Neural cell (in vitro differentiated cells): ENCODE measurements at regions not wholly inside any gene's neighbourhood (a gene's known extent, or its start where the extent isn't known, plus 50 kb on each side); places are given as distances from the start of the nearest gene placed in this dataset.

Experiments
- H2AFZ ChIP-seq: fragments of 200-600, 300-800 bp; sonication (generic), shearing (Covaris generic); 2 replicates; pipeline ENCODE4 v1.6.0; 2014; ENCODE audit warnings: low read depth, mild to moderate bottlenecking, antibody characterized with exemption, low read length, moderate library complexity
- H3F3A ChIP-seq: fragments of 200-600 bp; shearing (Covaris generic); 2 replicates; pipeline ENCODE4 v1.6.1; 2016; ENCODE audit warnings: mild to moderate bottlenecking, moderate library complexity, mixed read lengths, antibody characterized with exemption, low read length; ENCODE audit not compliant: insufficient read depth, poor library complexity, severe bottlenecking
- H3K27ac ChIP-seq: fragments of 200-600, 300-800 bp; sonication (generic), shearing (Covaris generic); 2 replicates; pipeline ENCODE4 v1.5.1; 2014; ENCODE audit warnings: mild to moderate bottlenecking, low read length, moderate library complexity
- H3K27me3 ChIP-seq: fragments of 300-800, 200-600 bp; sonication (generic), shearing (Covaris generic); 2 replicates; pipeline ENCODE4 v1.6.0; 2014; ENCODE audit warnings: mild to moderate bottlenecking, low read depth, low read length, moderate library complexity; ENCODE audit not compliant: insufficient read depth
- H3K36me3 ChIP-seq: fragments of 300-800, 200-600 bp; sonication (generic), shearing (Covaris generic); 2 replicates; pipeline ENCODE4 v1.5.1; 2014; ENCODE audit warnings: mild to moderate bottlenecking, antibody characterized with exemption, low read length, moderate library complexity; ENCODE audit not compliant: insufficient read depth
- H3K4me2 ChIP-seq: fragments of 300-800, 200-600 bp; sonication (generic), shearing (Covaris generic); 2 replicates; pipeline ENCODE4 v1.6.0; 2014; ENCODE audit warnings: mild to moderate bottlenecking, low read length
- H3K4me3 ChIP-seq: fragments of 300-800, 200-600 bp; sonication (generic), shearing (Covaris generic); 2 replicates; pipeline ENCODE4 v1.5.1; 2014; ENCODE audit warnings: mild to moderate bottlenecking, low read length, moderate library complexity
- H3K79me2 ChIP-seq: fragments of 200-600 bp; shearing (Covaris generic); replicated peaks from 2 replicates; pipeline ENCODE4 v1.6.0; 2014; ENCODE audit warnings: mild to moderate bottlenecking, low read length, moderate library complexity; ENCODE audit not compliant: insufficient read depth
- H3K9ac ChIP-seq: fragments of 300-800, 200-600 bp; sonication (generic), shearing (Covaris generic); 2 replicates; pipeline ENCODE4 v1.6.1; 2016; ENCODE audit warnings: mild to moderate bottlenecking, low read length, mixed read lengths
- H3K9me2 ChIP-seq: fragments of 200-600 bp; shearing (Covaris generic); 2 replicates; pipeline ENCODE4 v1.6.1; 2016; ENCODE audit warnings: mild to moderate bottlenecking, low read length, mixed read lengths; ENCODE audit not compliant: insufficient read depth
- H3K9me3 ChIP-seq: fragments of 200-600, 300-800 bp; sonication (generic), shearing (Covaris generic); 2 replicates; pipeline ENCODE4 v1.6.1; 2016; ENCODE audit warnings: mild to moderate bottlenecking, mixed run types, low read length, moderate library complexity, mixed read lengths
- H4K20me1 ChIP-seq: fragments of 200-600 bp; shearing (Covaris generic); 2 replicates; pipeline ENCODE4 v1.6.1; 2016; ENCODE audit warnings: mild to moderate bottlenecking, mixed run types; ENCODE audit not compliant: insufficient read depth
- EP300 ChIP-seq: fragments of 450-650 bp; conservative IDR thresholded peaks from 2 replicates; pipeline ENCODE4 v1.6.1; 2014; ENCODE audit warnings: antibody characterized with exemption, mild to moderate bottlenecking, moderate library complexity; ENCODE audit not compliant: poor library complexity, severe bottlenecking
- EZH2 ChIP-seq: fragments of 200-600, 300-800 bp; shearing (Covaris generic), sonication (generic); IDR thresholded peaks from 2 replicates; pipeline ENCODE4 v1.6.1; 2014; ENCODE audit warnings: antibody characterized with exemption, low read length, borderline replicate concordance, mild to moderate bottlenecking; ENCODE audit not compliant: insufficient read depth, poor library complexity, severe bottlenecking
- MXI1 ChIP-seq: fragments of 450-650 bp; conservative IDR thresholded peaks from 2 replicates; pipeline ENCODE4 v1.6.1; 2014; ENCODE audit warnings: antibody characterized with exemption, mild to moderate bottlenecking; ENCODE audit not compliant: poor library complexity, severe bottlenecking
- POLR2AphosphoS5 ChIP-seq: IDR thresholded peaks from 2 replicates; pipeline ENCODE4 v1.6.1; 2012
- RAD21 ChIP-seq: fragments of 450-650 bp; conservative IDR thresholded peaks from 2 replicates; pipeline ENCODE4 v1.6.1; 2014; ENCODE audit warnings: antibody characterized with exemption, mild to moderate bottlenecking, moderate library complexity
- REST ChIP-seq: IDR thresholded peaks from 2 replicates; pipeline ENCODE4 v1.6.1; 2012; ENCODE audit warnings: borderline replicate concordance
- SMC3 ChIP-seq: fragments of 450-650 bp; conservative IDR thresholded peaks from 2 replicates; pipeline ENCODE4 v1.6.1; 2014; ENCODE audit warnings: antibody characterized with exemption, mild to moderate bottlenecking, moderate library complexity; ENCODE audit not compliant: poor library complexity
- TAF1 ChIP-seq: IDR thresholded peaks from 2 replicates; pipeline ENCODE4 v1.6.1; 2012; ENCODE audit warnings: low read depth
- TF ChIP-seq, protein P1 (sequence below): fragments of 450-650 bp; IDR thresholded peaks from 2 replicates; pipeline ENCODE4 v1.5.1; 2014; ENCODE audit warnings: antibody characterized with exemption, mild to moderate bottlenecking, moderate library complexity; ENCODE audit not compliant: poor library complexity, severe bottlenecking

DNA sequence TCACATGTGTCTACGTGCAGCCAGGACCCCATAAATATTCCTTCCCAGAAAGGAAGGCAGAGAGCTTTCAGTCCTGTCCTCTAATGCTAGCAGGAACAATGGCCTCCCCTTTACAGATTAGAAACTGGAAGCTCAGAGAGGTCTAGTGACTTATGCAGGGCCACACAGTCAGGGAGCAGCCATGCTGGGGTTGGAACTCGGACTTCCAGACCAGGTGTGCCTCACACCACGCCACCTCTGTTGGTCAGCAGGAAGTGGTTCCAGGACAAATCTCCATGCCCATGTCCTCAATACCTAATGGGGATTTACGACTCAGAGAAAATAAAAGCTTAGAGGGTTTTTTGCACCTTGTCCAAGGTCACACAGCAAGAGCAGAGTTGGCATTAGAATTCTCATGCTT lies 378.9 kb downstream of the RPS24 start:
- Histone ChIP-seq H3K27ac (no peak overlapping the region), H3K9me2 (no peaks in the 10 kb centered on the region), H3F3A (no peaks in the 10 kb centered on the region), H3K27me3 (no peaks in the 10 kb centered on the region), H3K79me2 (no peaks in the 10 kb centered on the region), H3K4me3 (no peak overlapping the region), H2AFZ (no peak overlapping the region), H3K36me3 (no peaks in the 10 kb centered on the region), H3K9me3 (no peaks in the 10 kb centered on the region), H4K20me1 (no peaks in the 10 kb centered on the region), H3K4me2 (no peak overlapping the region), H3K9ac (no peak overlapping the region)
- TF ChIP-seq SMC3 (no peak), RAD21 (no peak), POLR2AphosphoS5 (no peak), TAF1 (no peak)

DNA sequence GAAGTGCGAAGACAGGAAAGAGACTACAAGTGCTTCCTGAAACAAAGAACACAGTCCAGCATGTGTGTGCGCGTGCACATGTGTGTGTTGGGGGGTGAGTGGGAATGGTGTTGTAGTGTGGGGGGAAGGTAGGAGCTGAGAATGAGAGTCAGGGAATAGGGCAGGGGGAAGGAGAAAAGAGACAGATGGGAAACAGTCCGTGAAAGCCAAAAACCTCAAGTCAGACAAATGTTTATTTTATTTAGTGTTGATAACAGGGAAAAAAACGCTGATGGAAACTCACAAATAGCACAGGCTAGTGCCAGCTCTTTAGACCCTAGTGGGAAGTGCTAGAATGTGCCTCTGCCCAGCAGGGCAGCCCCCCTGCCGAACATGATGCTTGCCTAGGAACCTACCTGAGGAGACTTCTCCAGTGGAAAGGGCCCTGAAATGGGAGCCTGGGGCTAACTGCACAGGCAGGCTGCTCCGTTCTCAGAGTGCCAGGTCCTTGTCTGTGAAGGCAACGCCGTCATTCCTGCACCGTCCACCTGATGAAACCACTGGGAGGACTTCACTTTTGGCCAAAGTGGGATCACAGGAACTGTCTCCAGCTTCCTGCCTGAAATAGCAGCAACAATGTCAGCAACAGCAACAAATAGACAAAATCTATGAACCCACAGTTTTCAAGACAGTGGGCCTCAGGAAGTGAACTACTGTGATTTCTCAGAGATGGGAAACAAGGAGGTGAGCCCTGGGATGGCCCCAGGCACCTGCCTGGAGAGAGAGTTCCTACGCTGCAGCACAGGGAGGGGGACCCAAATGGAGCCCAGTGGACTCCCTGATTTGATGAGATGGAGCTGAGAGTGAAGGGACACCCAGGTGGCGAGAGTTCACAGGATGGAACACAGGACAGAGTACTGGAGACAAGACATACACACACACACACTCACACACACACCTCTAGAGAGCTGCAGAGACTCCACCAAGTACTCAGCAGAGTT lies 379.7 kb downstream of the RPS24 start:
- H3K9ac ChIP-seq = no peak overlapping the region
- no peaks in the 10 kb centered on the region for H3K9me2 ChIP-seq
- H2AFZ ChIP-seq = no peak overlapping the region
- no peaks in the 10 kb centered on the region for H3F3A ChIP-seq
- TF ChIP-seq SMC3 = no peak
- TF ChIP-seq, protein P1, sequence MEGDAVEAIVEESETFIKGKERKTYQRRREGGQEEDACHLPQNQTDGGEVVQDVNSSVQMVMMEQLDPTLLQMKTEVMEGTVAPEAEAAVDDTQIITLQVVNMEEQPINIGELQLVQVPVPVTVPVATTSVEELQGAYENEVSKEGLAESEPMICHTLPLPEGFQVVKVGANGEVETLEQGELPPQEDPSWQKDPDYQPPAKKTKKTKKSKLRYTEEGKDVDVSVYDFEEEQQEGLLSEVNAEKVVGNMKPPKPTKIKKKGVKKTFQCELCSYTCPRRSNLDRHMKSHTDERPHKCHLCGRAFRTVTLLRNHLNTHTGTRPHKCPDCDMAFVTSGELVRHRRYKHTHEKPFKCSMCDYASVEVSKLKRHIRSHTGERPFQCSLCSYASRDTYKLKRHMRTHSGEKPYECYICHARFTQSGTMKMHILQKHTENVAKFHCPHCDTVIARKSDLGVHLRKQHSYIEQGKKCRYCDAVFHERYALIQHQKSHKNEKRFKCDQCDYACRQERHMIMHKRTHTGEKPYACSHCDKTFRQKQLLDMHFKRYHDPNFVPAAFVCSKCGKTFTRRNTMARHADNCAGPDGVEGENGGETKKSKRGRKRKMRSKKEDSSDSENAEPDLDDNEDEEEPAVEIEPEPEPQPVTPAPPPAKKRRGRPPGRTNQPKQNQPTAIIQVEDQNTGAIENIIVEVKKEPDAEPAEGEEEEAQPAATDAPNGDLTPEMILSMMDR = no peak
- TF ChIP-seq RAD21 = no peak
- TF ChIP-seq EP300 = no peak
- TF ChIP-seq POLR2AphosphoS5 = no peak
- no peak for TF ChIP-seq EZH2
- H4K20me1 ChIP-seq = no peaks in the 10 kb centered on the region
- H3K27me3 ChIP-seq = no peaks in the 10 kb centered on the region
- H3K4me2 ChIP-seq = no peak overlapping the region
- H3K27ac ChIP-seq = no peak overlapping the region
- H3K36me3 ChIP-seq = no peaks in the 10 kb centered on the region
- no peaks in the 10 kb centered on the region for H3K9me3 ChIP-seq
- no peaks in the 10 kb centered on the region for H3K79me2 ChIP-seq
- H3K4me3 ChIP-seq = no peak overlapping the region

- H3K9me3 ChIP-seq = no peaks in the 10 kb centered on the region
- H3K9ac ChIP-seq = no peak overlapping the region
- no peaks in the 10 kb centered on the region for H3F3A ChIP-seq
- no peaks in the 10 kb centered on the region for H3K9me2 ChIP-seq
- no peak overlapping the region for H3K4me2 ChIP-seq
- no peaks in the 10 kb centered on the region for H3K36me3 ChIP-seq
- TF ChIP-seq POLR2AphosphoS5 = no peak
- TF ChIP-seq, protein P1 = no peak
- no peak for TF ChIP-seq TAF1
- no peak for TF ChIP-seq EZH2
- TF ChIP-seq SMC3 = no peak
- TF ChIP-seq RAD21 = no peak
- no peak for TF ChIP-seq MXI1
- no peak for TF ChIP-seq REST
- no peak for TF ChIP-seq EP300
- no peaks in the 10 kb centered on the region for H3K79me2 ChIP-seq
- H3K27me3 ChIP-seq = no peaks in the 10 kb centered on the region
- H4K20me1 ChIP-seq = no peaks in the 10 kb centered on the region
- H3K4me3 ChIP-seq = no peak overlapping the region
- H3K27ac ChIP-seq = no peak overlapping the region
- H2AFZ ChIP-seq = no peak overlapping the region
Measured at GRCh38 chr10:78414380-78414779, 380.7 kb downstream of the RPS24 start.
